ENCODE measurements at regions not wholly inside any gene's neighbourhood (a gene's known extent, or its start where the extent isn't known, plus 50 kb on each side); places are given as distances from the start of the nearest gene placed in this dataset.
"Not testable (repeated sequence)": the region's sequence is repeated elsewhere in the genome, so short reads cannot be mapped to it uniquely, and the experiment has no call there.

GRCh38 chr7:152516216-152516615 is 80.4 kb upstream of the KMT2C start:
- ChIA-PET POLR2A (no interaction called here), CTCF (interaction anchor here (1.8 kb wide), 1 partner anchor 190 kb away, joined by 3 read pairs; no protein-coding TSS in a partner anchor)
- Histone ChIP-seq H3K9me3 (ENCODE audit: control extremely low read depth in 1 of 5, control insufficient read depth in 4 of 5, insufficient read depth in 2 of 5, low read depth in 1 of 5, low read length in 4 of 5) (peaks cover 0 to 7% (median 0%) of the 10 kb centered on the region in 5 experiments), H3K4me3 (ENCODE audit: control insufficient read depth in 1 of 7, extremely low read depth in 1 of 7, insufficient read depth in 4 of 7, low read depth in 2 of 7, low read length in 6 of 7) (no peak overlapping the region), H3K27me3 (replicated peaks in 2 of 5; ENCODE audit: control insufficient read depth in 4 of 5, insufficient read depth in 5 of 5, low read length in 4 of 5) (no peaks in the 10 kb centered on the region), H3K27ac (ENCODE audit: insufficient read depth in 1 of 2, low read depth in 1 of 2, low read length in 2 of 2, poor library complexity in 1 of 2, severe bottlenecking in 2 of 2) (no peak overlapping the region), H3K36me3 (ENCODE audit: control insufficient read depth in 4 of 4, insufficient read depth in 4 of 4, low read length in 3 of 4) (no peaks in the 10 kb centered on the region), H3K4me1 (ENCODE audit: control extremely low read depth in 1 of 4, control insufficient read depth in 4 of 4, insufficient read depth in 4 of 4, low read length in 3 of 4) (peaks cover 0 to 9% (median 8%) of the 10 kb centered on the region in 4 experiments)
- WGBS (ENCODE audit: insufficient coverage): 100% methylated on average over 6 of the region's 9 CpGs
- DNase-seq: no peak

- CTCF ChIA-PET: interaction anchor here (1.3 to 1.8 kb wide), 2 partner anchors 8 to 191 kb away, joined by 3 to 5 read pairs; no protein-coding TSS in a partner anchor
- H3K27me3 ChIP-seq (replicated peaks in 2 of 5; ENCODE audit: control insufficient read depth in 4 of 5, insufficient read depth in 5 of 5, low read length in 4 of 5); DNase-seq; H3K4me1 ChIP-seq (ENCODE audit: control extremely low read depth in 1 of 4, control insufficient read depth in 4 of 4, insufficient read depth in 4 of 4, low read length in 3 of 4); H3K36me3 ChIP-seq (ENCODE audit: control insufficient read depth in 4 of 4, insufficient read depth in 4 of 4, low read length in 3 of 4); POLR2A ChIA-PET; H3K4me3 ChIP-seq (ENCODE audit: control insufficient read depth in 1 of 7, extremely low read depth in 1 of 7, insufficient read depth in 4 of 7, low read depth in 2 of 7, low read length in 6 of 7); H3K9me3 ChIP-seq (ENCODE audit: control extremely low read depth in 1 of 5, control insufficient read depth in 4 of 5, insufficient read depth in 2 of 5, low read depth in 1 of 5, low read length in 4 of 5); H3K27ac ChIP-seq (ENCODE audit: insufficient read depth in 1 of 2, low read depth in 1 of 2, low read length in 2 of 2, poor library complexity in 1 of 2, severe bottlenecking in 2 of 2): not testable (repeated sequence)
- WGBS (ENCODE audit: insufficient coverage): over 99% methylated on average over 21 of the region's 25 CpGs
Measured at GRCh38 chr7:152515266-152515950, 79.6 kb upstream of the KMT2C start.

GRCh38 chr7:152514771-152515105 is 78.9 kb upstream of the KMT2C start:
- Histone ChIP-seq H3K4me1 (ENCODE audit: control extremely low read depth in 1 of 4, control insufficient read depth in 4 of 4, insufficient read depth in 4 of 4, low read length in 3 of 4) (peaks cover 0 to 9% (median 8%) of the 10 kb centered on the region in 4 experiments), H3K36me3 (ENCODE audit: control insufficient read depth in 4 of 4, insufficient read depth in 4 of 4, low read length in 3 of 4) (no peaks in the 10 kb centered on the region), H3K27me3 (replicated peaks in 2 of 5; ENCODE audit: control insufficient read depth in 4 of 5, insufficient read depth in 5 of 5, low read length in 4 of 5) (no peaks in the 10 kb centered on the region), H3K27ac (ENCODE audit: insufficient read depth in 1 of 2, low read depth in 1 of 2, low read length in 2 of 2, poor library complexity in 1 of 2, severe bottlenecking in 2 of 2) (no peak overlapping the region), H3K9me3 (ENCODE audit: control extremely low read depth in 1 of 5, control insufficient read depth in 4 of 5, insufficient read depth in 2 of 5, low read depth in 1 of 5, low read length in 4 of 5) (peaks cover 0 to 7% (median 0%) of the 10 kb centered on the region in 5 experiments), H3K4me3 (ENCODE audit: control insufficient read depth in 1 of 7, extremely low read depth in 1 of 7, insufficient read depth in 4 of 7, low read depth in 2 of 7, low read length in 6 of 7) (no peak overlapping the region)
- 97% methylated on average over 14 of the region's 14 CpGs for WGBS (ENCODE audit: insufficient coverage)
- POLR2A ChIA-PET: interaction anchor here (0.6 kb wide), 1 partner anchor 77 kb away, joined by 4 read pairs; no protein-coding TSS in a partner anchor
- no peak for DNase-seq
- CTCF ChIA-PET: interaction anchor here (1.3 to 1.8 kb wide), 2 partner anchors 9 to 192 kb away, joined by 3 to 5 read pairs; no protein-coding TSS in a partner anchor

GRCh38 chr7:152513861-152514770 is 78.3 kb upstream of the KMT2C start:
- DNase-seq: peak in 1 of 3 donors; percentile 13
- Histone ChIP-seq H3K4me1 (ENCODE audit: control extremely low read depth in 1 of 4, control insufficient read depth in 4 of 4, insufficient read depth in 4 of 4, low read length in 3 of 4) (peaks cover 0 to 9% (median 8%) of the 10 kb centered on the region in 4 experiments), H3K27ac (ENCODE audit: insufficient read depth in 1 of 2, low read depth in 1 of 2, low read length in 2 of 2, poor library complexity in 1 of 2, severe bottlenecking in 2 of 2) (no peak overlapping the region), H3K4me3 (ENCODE audit: control insufficient read depth in 1 of 7, extremely low read depth in 1 of 7, insufficient read depth in 4 of 7, low read depth in 2 of 7, low read length in 6 of 7) (no peak overlapping the region), H3K36me3 (ENCODE audit: control insufficient read depth in 4 of 4, insufficient read depth in 4 of 4, low read length in 3 of 4) (no peaks in the 10 kb centered on the region), H3K27me3 (replicated peaks in 2 of 5; ENCODE audit: control insufficient read depth in 4 of 5, insufficient read depth in 5 of 5, low read length in 4 of 5) (no peaks in the 10 kb centered on the region), H3K9me3 (ENCODE audit: control extremely low read depth in 1 of 5, control insufficient read depth in 4 of 5, insufficient read depth in 2 of 5, low read depth in 1 of 5, low read length in 4 of 5) (peaks cover 0 to 2% (median 0%) of the 10 kb centered on the region in 5 experiments)
- WGBS (ENCODE audit: insufficient coverage): 94% methylated on average over 15 of the region's 20 CpGs
- ChIA-PET CTCF (interaction anchor here (1.3 to 1.8 kb wide), 2 partner anchors 10 to 192 kb away, joined by 3 to 5 read pairs; no protein-coding TSS in a partner anchor), POLR2A (interaction anchor here (0.6 kb wide), 1 partner anchor 77 kb away, joined by 4 read pairs; no protein-coding TSS in a partner anchor)

GRCh38 chr7:152512706-152513105 is 76.9 kb upstream of the KMT2C start:
- Histone ChIP-seq H3K9me3 (ENCODE audit: control extremely low read depth in 1 of 5, control insufficient read depth in 4 of 5, insufficient read depth in 2 of 5, low read depth in 1 of 5, low read length in 4 of 5) (no peaks in the 10 kb centered on the region), H3K27ac (ENCODE audit: insufficient read depth in 1 of 2, low read depth in 1 of 2, low read length in 2 of 2, poor library complexity in 1 of 2, severe bottlenecking in 2 of 2) (no peak overlapping the region), H3K27me3 (replicated peaks in 2 of 5; ENCODE audit: control insufficient read depth in 4 of 5, insufficient read depth in 5 of 5, low read length in 4 of 5) (no peaks in the 10 kb centered on the region), H3K4me3 (ENCODE audit: control insufficient read depth in 1 of 7, extremely low read depth in 1 of 7, insufficient read depth in 4 of 7, low read depth in 2 of 7, low read length in 6 of 7) (peak overlapping the region in 2 of 7 experiments; percentile 19 to 23), H3K36me3 (ENCODE audit: control insufficient read depth in 4 of 4, insufficient read depth in 4 of 4, low read length in 3 of 4) (no peaks in the 10 kb centered on the region), H3K4me1 (ENCODE audit: control extremely low read depth in 1 of 4, control insufficient read depth in 4 of 4, insufficient read depth in 4 of 4, low read length in 3 of 4) (peaks cover 0 to 9% (median 8%) of the 10 kb centered on the region in 4 experiments)
- ChIA-PET POLR2A (interaction anchor here (0.6 to 0.8 kb wide), 4 partner anchors 8 to 428 kb away, joined by 3 to 6 read pairs (median 4); no protein-coding TSS in a partner anchor), CTCF (interaction anchor here (0.7 to 1.6 kb wide), 5 partner anchors 11 to 284 kb away, joined by 3 to 4 read pairs (median 3); no protein-coding TSS in a partner anchor)
- DNase-seq: peak; percentile 83 to 97 (median 94)
- WGBS (ENCODE audit: insufficient coverage): 0% methylated on average over 4 of the region's 5 CpGs

- WGBS (ENCODE audit: insufficient coverage): 90% methylated on average over 2 of the region's 5 CpGs
- Histone ChIP-seq H3K4me1 (ENCODE audit: control extremely low read depth in 1 of 4, control insufficient read depth in 4 of 4, insufficient read depth in 4 of 4, low read length in 3 of 4) (peaks cover 0 to 9% (median 8%) of the 10 kb centered on the region in 4 experiments), H3K36me3 (ENCODE audit: control insufficient read depth in 4 of 4, insufficient read depth in 4 of 4, low read length in 3 of 4) (no peaks in the 10 kb centered on the region), H3K9me3 (ENCODE audit: control extremely low read depth in 1 of 5, control insufficient read depth in 4 of 5, insufficient read depth in 2 of 5, low read depth in 1 of 5, low read length in 4 of 5) (no peaks in the 10 kb centered on the region), H3K27me3 (replicated peaks in 2 of 5; ENCODE audit: control insufficient read depth in 4 of 5, insufficient read depth in 5 of 5, low read length in 4 of 5) (no peaks in the 10 kb centered on the region), H3K4me3 (ENCODE audit: control insufficient read depth in 1 of 7, extremely low read depth in 1 of 7, insufficient read depth in 4 of 7, low read depth in 2 of 7, low read length in 6 of 7) (no peak overlapping the region), H3K27ac (ENCODE audit: insufficient read depth in 1 of 2, low read depth in 1 of 2, low read length in 2 of 2, poor library complexity in 1 of 2, severe bottlenecking in 2 of 2) (no peak overlapping the region)
- peak in 1 of 3 donors; percentile 22 for DNase-seq
- POLR2A ChIA-PET: no interaction called here
- CTCF ChIA-PET: interaction anchor here (1.4 kb wide), 1 partner anchor 10 kb away, joined by 3 read pairs; no protein-coding TSS in a partner anchor
Measured at GRCh38 chr7:152511736-152512135, 75.9 kb upstream of the KMT2C start.
